Hippocampal formation (tissue), 2 donors: ENCODE measurements at regions not wholly inside any gene's neighbourhood (a gene's known extent, or its start where the extent isn't known, plus 50 kb on each side); places are given as distances from the start of the nearest gene placed in this dataset.
A peak's percentile ranks its signal among the peaks of the same experiment; 100 is the strongest.

ENCODE experiments used
- DNase-seq, 2 donors: peaks; one replicate each; lab custom pipeline; 2025; lab: John Stamatoyannopoulos, UW

DNA sequence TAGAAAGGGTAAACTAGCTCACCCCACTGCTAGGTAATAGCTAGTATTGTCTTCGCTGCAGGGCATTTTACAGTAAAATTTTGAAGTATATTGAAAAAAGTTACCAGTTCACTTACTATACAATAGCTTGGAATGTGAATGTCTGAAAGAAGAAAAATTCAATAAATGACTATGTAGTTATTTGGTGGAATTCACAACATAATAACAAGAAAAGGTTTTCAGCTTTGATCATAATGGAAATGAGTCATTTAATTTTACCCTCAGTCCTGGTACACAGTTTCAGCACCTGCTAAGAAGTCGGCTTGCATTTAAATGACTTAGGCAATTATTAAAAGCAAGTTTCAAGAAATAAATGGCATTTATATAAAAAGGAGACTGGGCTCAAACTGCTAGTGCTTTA is 90.4 kb downstream of the NUP35 start:
- no peak for DNase-seq

DNA sequence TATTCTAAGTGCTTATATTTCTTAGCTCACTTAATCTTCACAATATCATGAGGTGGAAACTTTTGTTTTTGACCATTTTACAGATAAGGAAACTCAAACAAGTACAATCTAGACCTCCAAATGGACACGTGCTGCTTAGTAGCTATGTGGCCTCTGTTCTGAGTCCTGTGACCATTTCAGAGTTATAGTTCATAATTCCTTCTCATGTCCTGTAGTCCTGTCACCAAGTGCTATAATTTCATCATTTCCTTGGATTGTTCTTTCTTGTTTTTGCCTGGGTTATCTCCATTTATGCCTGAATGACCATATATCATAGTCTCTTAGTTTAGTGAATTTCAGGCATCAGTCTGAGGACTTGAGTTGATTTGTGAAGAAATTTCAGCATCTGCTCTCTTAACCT is 91.7 kb downstream of the NUP35 start:
- no peak for DNase-seq

DNA sequence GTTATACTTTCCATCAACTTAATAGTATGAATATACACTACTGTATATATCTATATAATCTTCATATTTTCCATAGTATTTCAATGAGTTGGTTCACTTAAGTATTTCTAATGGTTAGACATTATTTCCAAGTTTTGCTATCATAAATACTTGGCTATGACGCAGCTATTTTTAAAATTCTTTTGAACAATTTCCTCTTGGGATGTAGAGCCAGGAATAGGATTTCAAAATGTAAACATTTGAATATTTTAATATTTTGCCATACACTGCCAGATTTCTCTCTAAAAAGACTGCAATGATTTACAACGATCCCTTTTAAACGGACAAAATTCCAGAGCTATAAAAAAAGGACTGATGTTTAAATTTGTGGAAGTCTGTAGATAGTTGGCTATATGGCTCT is 95.6 kb downstream of the NUP35 start:
- no peak for DNase-seq

DNA sequence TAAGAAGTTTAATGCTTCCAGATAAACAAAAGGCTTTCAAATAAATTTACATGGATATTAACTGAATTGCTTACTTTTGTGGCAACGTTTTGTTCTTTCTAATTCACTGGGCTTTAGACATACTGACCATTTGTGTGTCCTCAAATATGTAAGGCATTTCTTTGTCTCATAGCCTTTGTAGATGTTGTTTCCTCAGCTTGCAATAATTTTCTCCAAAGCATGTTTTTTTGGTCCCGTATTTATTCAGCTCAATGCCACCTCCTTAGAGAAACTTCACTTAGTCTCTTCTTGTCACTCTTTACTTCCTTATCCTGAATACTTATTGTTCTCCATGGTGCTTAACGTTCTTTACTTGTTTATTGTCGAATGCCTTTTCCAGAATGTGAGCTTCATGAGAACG is 98.5 kb downstream of the NUP35 start:
- DNase-seq: no peak

DNA sequence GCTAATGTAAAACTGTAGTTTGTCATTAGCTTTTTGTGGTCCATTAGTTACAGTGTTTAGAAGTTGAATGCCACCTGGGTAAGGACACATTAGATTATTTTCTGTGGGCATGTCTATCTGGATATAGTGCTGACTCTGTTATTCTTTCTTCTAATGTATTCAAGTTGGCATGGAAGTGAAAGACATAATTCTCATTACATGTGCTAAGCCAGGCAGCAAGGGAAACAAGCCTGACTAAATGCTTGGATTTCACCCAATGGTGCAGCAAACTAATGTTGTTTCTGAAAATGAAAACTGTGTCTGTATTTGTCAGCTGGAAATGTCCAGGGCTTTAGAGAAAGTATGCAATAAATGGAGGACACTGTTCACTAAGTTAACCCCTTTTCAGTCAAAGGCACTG is 100.7 kb downstream of the NUP35 start:
- peak in 1 of 2 donors; percentile 16 for DNase-seq

DNA sequence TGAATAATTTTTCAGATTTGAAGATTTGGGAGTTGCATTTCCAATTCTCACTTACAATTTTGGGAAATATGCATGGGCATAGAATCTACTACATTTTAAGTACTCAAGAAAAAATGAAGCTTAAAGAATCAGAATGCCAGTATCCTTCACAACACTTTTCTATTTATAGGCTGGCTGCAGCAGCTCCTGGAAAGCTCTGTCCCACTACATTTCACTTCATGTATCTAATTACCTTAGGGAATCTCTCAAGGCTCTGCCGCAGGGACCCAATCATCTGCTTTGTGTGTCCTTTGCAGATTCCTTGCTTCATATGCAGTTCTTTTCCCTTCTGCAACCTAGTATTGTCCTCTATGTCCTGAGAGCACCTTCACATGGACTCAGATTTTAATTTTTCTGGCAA is 102.9 kb downstream of the NUP35 start:
- DNase-seq: no peak

DNA sequence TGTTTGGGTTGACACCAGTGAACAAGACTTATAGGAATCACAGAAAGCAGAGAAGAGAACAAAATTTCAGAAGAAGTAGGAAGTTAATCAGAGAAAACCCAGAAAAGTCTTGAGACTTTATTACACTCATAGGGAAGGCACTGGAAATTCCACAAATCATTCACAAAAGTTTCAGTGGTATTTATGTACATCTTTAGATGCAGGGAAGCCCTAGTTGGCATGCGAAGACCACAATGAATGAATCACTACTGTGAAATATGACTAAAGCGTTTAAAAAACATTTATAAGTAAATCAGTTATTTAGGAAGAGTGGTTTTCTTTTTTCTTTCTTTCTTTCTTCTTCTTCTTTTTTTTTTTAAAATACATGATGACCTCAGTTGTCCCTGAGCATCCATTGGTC is 105.1 kb downstream of the NUP35 start:
- no peak for DNase-seq

DNA sequence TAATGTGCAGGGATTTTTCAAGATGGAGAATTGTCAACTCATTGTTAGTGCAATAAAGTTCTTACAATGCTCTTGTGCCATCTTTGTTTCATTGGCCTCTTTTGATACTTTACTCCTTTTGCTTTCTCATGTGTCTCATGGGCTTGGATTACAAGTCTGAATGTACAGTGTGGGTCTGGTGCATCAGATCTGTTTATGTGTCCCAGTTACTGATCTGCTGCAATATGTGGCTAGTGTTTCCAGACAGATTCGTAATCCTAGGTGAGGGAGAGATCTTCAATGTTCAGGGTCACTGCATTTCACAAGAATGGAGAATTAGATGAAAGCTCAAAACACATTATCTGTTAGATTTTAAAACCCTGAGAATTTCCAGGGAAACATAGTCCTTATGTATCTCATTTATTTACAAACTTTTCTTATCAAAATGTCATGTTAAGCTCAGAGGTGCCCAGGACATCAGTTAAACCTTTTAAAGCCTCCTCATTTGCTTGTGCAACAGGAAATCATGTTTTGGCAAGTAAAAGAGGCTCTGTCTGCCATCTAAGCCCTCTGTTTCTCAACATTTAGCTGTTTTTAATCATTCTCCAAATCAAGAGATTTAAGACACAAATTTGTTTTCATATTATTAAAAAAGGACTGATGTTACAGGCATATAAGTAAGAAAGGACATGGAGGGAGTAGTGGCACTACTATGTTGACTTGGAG is 108.1 kb downstream of the NUP35 start:
- DNase-seq: no peak

DNA sequence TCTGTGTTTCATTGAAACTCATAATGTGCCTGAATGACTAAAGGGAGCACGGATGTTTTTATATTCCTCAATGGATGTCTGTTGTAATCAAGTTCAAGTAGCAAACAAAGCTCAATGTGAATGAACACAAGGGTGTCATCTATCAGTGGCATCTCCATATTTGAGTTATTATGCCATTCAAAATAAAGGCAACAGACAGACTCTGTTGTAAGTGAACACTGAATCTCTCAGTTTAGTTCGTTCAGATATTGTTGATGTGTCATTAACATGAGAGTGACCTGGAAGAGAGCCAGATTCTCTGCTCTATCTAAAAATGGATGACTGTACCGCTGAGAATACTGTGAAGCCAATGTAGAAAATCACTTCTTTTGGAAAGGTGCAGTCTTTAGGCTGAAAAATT is 118.7 kb downstream of the NUP35 start:
- peak in 1 of 2 donors; percentile 13 for DNase-seq

DNA sequence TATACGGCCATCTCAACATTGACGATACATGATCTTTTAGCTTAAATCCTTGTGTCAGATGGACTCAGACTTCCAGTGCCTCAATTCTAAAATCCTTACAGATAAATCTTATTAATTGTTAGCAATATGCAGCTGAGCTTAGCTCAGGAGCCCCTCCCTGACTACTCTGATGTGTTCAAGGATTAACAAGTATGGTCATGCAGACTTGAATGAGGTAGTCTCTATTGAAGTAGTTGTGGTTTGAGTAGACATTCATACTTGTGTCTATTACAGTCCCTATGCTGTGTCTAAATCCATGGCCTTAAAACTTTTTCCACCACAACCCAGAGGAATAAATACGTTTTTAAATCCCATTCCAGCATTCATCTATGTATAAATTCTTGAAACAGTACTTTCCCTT is 119.5 kb downstream of the NUP35 start:
- no peak for DNase-seq

DNA sequence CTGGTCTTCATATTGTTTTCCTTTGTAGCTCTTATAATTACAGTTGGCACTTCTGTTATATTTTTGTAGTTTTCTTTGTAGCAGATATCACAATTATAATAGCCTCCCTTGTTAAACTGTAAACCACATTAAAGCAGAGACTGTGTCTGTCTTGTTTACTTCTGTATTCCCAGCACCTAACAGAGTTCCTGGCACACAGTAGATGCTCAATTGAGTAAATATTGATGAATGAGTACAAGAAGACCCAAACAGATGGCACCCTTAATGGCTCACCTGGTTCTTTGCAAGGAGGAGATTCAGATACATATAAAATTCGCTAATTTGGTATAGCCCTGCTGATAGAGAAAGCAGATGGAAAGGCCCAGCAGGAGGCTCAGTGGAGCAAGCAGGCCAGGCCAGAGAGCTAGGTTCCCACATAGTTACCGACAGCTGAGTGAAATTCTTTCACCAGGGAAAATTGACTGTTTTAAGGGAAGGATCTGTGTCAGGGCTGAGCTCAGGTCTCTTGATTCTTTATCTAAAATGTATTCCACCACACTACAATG is 120.1 kb downstream of the NUP35 start:
- DNase-seq: no peak

DNA sequence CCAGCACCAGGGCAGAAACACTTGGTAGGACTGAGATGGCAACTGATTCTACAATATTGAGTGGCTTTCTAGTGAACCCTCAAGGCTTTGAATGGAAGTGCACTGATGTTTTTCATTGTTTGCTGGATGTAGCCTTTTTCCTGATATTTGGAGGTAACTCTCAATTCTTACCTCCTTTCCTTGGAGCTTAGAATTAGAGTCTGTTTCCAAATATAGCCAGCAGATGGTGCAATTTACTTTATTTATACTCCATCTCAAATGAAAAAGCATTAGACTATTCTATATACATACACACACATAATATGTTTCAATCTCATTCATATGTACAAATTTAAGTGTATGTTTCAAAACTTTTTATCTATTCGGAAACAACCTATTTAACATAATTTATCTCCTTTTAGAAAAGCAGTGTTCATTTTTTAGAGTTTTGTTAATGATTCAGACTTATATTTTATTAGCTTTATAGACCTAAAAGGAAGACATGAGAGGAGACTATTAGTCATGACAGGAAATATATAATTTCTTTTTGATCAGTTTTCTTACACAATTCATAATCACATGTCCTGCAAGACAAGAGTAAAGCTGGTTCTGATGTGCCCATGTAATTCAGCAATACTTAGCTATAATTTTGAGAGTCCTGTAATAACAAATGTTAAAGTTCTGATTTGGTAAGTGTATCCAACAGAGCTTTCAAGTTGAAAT is 124.8 kb downstream of the NUP35 start:
- DNase-seq: peak in 1 of 2 donors; percentile 72

DNA sequence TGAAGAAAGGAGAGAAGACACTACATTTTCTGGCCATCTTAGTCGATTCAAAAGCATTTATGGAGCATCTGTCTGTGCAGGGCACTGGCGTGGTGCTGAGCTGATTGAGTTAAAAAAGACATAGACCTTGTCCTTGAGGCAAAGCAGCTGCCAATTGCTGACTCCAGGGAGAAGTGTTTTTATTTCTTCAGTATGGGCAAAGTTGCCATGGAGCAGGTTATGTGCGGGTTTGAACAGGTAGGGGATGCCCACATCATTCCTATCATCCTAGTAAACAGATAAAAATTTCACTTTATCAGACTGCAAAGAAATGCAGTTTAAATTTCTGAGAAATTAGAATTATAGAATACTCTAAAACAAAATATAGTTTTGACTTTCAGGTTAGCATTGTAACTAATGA is 125.8 kb downstream of the NUP35 start:
- DNase-seq: no peak

DNA sequence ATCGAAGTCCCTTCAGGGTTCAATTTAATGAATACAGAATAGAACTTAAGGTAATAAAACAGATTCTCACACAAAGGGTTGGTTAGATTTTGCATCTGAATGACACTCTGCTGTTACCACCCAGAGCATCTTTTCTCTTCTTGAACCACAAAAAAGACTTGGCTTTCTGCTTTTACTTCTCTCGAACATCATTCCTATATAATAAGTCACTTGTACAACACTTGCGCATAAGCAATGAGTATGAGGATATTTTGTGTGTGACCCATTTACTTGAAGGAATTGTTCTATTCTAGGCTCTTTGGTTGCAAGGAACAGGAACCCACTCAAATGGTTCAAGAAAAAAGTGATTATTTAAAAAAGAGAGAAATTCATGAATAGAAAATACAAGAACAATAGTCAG is 126.2 kb downstream of the NUP35 start:
- DNase-seq: no peak

DNA sequence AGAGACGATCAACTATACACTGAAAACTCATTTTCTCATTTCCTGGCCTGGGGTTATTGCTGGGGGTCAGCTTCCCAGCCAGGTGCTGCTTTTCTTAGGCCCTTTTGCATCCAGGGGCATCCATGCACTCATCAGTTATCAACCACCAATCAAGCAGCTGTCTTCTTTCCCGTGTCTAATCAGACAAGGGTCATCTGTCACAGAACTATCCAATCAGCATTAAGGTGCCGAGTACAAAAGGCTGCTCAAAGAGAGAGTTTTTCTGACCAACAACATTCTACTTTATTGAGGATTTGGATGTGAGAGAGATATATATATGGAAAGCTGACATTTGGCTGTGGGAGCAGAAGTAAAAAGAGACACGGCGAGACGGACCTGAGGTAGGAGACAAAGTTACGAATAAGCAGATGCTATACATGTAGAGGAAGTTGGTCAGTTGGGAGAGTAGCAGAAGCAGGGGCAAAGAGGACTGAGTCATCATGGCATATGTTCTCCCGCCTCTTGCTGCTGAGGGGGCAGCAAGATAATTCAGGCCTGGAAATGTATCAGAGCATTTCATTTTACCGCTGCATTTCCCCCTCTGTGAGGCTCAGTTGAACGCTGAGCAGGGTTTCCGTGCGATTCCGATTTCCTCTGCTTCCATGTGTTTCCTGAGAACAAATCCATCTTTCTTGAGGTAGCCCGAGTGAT is 129.3 kb downstream of the NUP35 start:
- DNase-seq: no peak

DNA sequence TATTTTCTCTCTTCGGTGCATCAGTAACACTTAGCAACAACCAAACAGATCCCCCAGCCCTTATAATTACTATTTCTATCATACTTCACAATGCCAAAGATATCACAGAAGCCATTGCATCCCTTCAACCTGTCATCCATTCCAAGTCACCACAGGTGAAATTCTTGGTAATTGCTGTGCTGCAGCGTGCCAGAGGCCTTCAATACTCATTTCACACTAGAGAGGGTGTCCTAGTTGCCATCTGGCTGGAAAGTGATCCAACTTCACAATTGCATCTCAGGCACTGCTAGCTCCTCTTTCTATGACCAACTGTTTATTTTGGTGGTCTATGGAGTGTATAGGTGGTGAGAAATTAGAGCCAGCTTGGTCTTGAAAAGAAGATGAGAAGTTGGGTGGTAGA is 131.2 kb downstream of the NUP35 start:
- DNase-seq: no peak

DNA sequence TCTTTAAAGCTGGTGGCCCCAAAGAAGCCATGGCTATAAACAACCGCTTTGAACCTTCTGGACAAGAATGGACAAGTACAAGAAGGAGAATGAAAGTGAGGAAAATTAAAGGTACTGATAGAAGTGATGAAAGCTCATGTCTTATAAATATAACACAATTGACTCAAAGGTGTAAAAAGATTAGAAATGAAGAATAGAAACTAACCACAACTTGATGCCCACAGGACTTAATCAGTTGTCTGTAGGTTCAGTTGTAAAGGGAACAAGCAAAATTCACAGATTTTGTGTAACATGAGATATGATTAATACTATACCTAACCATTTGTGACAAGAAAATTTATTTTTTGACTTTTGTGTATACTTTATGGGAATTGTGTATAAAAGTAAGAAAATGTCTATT is 135.7 kb downstream of the NUP35 start:
- DNase-seq: no peak

DNA sequence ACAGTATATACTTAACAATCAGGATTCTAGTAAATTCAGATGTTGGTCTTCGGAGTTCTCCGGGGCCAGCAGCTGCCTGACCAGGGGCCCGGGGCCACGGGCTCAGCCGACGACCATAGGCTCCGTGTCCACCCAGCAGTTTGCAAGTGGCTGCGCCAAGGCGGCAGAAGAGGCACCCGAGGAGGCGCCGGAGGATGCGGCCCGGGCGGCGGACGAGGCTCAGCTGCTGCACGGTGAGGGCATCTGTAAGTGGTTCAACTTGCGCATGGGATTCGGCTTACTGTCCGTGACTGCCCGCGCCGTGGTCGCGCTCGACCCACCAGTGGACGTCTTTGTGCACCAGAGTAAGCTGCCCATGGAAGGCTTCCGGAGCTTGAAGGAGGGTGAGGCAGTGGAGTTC is 136.3 kb downstream of the NUP35 start:
- no peak for DNase-seq

DNA sequence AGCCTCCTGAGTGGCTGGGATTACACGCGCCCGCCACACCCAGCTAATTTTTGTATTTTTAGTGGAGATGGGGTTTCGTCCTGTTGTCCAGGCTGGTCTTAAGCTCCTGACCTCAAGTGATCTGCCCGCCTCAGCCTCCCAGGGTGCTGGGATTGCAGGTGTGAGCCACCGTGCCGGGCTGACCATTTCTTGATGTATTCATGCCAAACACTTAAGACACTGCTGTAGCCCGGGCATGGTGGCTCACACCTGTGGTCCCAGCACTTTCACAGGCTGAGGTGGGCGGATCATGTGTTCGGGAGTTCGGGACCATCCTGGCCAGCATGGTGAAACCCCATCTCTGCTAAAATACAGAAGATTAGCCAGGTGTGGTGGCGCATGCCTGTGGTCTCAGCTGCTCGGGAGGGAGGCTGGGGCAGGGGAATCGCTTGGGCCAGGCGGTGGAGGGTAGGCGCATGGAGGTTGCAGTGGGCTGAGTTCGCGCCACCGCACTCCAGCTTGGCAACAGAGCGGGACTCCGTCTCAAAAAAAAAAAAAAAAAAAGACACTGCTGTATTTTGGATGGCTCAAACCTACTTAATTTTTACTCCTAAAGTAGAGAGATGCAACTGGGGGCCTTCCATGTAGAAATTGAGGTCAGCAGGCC is 140.8 kb downstream of the NUP35 start:
- DNase-seq: no peak

DNA sequence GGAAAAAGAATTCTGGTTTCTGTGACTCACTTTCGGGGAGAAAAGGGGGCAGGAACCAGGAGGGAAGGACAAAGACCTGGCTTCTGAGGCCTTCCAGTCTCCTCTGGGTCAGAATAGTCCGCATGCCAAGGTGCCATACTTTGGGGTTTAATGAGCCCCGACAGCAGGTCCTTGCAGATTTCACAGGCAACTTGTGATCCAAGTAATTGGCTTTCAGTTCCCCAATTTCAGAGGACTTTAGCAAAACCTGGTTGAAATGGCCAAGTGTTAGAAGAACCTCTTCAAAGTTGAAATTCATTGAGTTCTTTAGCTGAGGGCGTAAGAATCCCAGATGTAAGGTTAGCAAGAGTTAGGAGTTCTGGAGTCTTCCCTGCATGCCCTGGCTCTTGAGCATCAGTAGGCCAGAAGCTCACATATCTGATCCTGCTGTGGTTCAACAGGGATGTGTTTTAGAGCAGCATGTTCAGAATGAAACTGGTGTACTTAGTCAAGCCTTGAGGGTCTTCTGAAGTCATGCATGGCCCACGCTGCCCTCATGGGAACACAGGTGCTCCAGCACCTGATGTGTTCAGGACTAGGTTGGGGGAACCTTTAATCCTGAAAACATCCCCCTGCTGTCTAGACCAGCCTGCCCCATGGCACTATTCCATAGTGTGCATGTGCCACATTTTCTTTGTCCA is 143.0 kb downstream of the NUP35 start:
- no peak for DNase-seq

DNA sequence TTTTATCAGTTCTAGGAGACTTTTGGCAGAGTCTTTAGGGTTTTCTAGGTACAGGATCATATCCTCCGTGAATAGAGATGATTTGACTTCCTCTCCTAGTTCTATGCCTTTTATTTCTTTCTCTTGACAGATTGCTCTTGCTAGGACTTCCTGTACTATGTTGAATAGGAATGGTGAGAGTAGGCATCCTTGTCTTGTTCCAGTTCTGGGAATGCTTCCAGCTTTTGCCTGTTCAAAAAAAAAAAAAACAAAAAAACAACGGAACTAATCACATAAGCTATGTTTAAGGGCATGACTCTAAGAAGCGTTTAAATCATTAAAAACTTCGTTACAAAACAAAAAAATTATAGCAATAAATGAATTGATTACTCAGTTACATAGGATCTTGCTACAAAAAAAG is 145.7 kb downstream of the NUP35 start:
- DNase-seq: peak in 1 of 2 donors; percentile 1

DNA sequence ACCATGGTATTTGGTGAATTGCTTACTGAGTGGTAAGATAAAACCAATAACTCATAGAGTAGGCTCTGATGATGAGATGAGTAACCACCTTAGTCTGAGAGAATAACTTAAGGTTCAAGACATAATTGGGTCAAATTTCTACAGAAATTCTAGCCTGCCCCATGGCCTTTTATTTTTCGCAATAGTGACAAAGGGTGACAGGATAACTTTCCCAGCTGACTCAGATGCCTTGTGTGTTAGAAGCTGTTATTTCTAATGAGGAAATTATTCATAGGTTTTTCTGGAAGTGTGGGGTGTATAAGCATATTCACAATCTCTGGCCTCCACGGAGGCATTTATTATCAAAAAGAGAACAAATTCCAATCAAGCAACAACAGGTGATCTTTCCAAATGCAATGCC is 159.0 kb downstream of the NUP35 start:
- no peak for DNase-seq
